ENCODE measurements at regions not wholly inside any gene's neighbourhood (a gene's known extent, or its start where the extent isn't known, plus 50 kb on each side); places are given as distances from the start of the nearest gene placed in this dataset.

DNA sequence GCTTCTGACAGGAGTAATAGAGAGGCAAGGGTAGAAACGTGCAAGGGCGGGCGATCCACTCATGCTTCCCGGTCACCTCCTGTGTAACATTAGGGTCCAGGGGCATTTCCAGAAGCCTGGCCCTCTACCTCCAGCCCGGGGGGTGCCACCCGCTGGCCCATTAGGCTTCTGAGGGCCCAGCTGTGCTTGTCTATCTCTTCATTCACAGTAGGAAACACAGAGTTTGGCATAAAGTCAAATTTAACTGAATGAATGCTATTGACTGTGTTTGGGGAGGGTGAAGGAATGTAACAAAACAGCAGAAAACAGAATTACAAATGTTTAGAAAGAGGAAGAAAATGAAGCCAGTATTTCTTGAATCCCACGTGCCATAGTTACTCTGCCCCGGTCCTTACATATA is 112.4 kb upstream of the SLC66A3 start:
- TF ChIP-seq, protein P1, sequence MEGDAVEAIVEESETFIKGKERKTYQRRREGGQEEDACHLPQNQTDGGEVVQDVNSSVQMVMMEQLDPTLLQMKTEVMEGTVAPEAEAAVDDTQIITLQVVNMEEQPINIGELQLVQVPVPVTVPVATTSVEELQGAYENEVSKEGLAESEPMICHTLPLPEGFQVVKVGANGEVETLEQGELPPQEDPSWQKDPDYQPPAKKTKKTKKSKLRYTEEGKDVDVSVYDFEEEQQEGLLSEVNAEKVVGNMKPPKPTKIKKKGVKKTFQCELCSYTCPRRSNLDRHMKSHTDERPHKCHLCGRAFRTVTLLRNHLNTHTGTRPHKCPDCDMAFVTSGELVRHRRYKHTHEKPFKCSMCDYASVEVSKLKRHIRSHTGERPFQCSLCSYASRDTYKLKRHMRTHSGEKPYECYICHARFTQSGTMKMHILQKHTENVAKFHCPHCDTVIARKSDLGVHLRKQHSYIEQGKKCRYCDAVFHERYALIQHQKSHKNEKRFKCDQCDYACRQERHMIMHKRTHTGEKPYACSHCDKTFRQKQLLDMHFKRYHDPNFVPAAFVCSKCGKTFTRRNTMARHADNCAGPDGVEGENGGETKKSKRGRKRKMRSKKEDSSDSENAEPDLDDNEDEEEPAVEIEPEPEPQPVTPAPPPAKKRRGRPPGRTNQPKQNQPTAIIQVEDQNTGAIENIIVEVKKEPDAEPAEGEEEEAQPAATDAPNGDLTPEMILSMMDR (IDR thresholded peaks at IDR 0.05; ENCODE audit: low read depth, low read length, poor library complexity, severe bottlenecking) = no peak
- no peak for TF ChIP-seq EZH2phosphoT487 (IDR thresholded peaks at IDR 0.05; ENCODE audit: borderline replicate concordance, low read length)
